Posterior cingulate gyrus (tissue), 11 donors: ENCODE measurements at regions not wholly inside any gene's neighbourhood (a gene's known extent, or its start where the extent isn't known, plus 50 kb on each side); places are given as distances from the start of the nearest gene placed in this dataset.

ENCODE experiments used
- DNase-seq, 10 donors: peaks; one replicate each; pipeline versions ENCODE4 v3.0.0 to v3.0.0-alpha.2; 2020 to 2021; ENCODE audit warnings: mixed read lengths in 3 of 10
- intact Hi-C: fragments of 100-400 bp; cut with DNase I; formaldehyde crosslinking; loops from one replicate; pipeline ENCODE4 v1.15.1; 2023

DNA sequence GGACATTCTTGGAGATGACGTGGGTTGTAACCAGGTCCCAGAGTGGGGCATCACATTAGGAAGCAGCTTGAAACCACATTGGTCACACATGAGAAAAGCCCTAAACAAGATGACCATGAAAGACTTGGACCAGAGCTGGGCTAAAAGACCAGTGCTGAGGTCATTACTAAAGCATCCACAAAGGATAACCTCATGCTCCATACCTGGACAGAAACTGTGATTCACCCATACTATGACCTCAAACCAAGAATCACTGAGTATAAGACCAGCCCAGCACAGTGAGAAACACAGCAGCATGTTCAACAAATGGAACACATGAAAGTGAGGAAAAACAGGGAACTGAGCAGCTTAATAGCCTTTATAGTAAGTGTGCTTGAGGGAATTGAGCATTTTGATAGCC, 635.5 kb upstream of the NETO1 start:
- no peak for DNase-seq
- intact Hi-C loops = no loop called here

DNA sequence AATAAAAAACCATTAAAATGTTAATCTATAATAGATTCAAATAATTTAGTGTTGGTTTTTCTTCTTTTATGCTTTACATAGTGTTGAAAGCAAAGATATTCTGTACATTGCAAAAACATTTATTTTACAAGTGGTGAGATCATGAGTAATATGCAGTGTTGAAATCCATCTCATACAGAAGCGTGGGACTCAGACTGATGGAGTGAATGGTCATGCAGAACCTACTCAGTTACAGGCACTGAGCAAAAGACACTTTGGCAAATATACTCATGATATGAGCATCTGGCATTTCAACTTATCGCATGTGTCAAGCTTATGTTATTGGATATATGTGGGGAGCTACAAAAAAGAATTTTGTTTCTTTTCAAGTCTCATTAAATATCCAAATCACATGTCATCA, 620.2 kb upstream of the NETO1 start:
- DNase-seq = no peak
- intact Hi-C loops = no loop called here

DNA sequence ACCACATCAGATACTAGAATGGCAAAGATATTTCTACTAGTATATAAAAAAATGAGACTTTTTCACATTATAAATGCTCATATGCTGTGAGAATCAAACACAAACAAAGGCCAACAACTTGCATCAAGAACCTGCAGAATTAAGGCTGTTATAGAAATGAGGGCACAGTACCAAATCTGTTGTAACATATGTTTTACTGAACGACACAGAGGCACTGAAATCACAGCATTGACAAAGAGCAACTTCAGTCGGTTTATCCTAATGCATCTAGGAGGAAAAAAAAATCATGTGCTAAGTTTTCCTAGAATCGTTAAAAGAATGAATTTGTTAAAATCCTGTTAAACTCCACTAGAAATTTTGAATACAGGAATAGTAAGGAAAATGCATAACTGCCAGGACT, 617.4 kb upstream of the NETO1 start:
- DNase-seq = no peak
- intact Hi-C loops = no loop called here

DNA sequence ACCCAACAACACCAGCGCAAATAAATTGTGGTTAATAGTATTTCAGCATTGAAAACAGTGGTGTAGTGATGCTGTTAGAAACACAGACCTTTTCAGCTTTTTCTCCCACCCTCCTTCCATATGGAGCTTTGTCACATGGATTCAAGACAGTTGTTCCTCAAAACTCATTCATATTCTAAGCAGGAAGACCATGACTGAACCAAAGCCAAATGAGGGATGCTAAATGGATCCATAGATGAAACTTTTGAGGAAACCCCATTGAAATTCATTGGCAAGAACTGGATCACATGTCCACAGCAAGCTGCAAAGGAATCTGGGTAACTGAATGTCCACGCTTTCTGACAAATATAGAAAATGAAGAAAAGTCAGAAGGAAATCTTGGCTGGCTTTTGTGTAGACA, 615.1 kb upstream of the NETO1 start:
- intact Hi-C loops = no loop called here
- DNase-seq = no peak

DNA sequence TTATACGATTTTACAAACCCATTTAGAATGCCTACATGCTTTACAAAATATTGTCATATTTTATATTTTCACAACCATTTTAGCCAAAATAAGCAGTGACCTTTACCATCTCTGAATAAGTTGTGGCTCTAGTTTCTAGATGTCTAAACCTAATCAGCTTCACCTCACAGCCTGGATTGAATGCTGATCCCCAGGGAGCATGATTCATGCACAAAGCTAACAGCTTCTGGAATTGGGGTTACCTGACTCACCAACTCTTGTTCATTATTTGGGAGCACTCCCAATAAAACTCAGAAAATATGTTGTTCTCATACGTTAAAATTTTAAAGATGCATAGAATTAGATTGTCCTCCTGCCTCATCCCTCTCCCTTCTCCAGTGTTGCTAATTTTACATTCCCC, 611.7 kb upstream of the NETO1 start:
- intact Hi-C loops = no loop called here
- DNase-seq = no peak

DNA sequence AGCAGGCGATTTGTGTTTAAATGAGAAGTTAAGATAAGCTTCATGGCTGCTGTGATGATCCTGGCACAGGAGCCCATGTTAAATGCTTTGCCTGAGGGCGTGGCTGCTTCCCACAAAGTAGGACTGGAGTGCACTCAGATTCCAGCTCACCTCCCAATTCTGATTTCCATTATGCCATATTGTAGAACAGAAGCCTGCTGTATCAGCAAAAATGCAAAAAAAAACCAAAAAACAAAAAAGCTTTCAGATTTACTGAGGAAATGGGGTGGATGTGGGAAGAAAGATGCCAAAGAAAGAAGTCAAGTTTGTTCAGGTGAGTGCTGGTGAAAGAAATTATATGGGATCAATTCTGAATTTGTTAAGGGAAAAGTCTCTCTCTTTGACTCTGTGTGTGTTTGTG, 610.4 kb upstream of the NETO1 start:
- DNase-seq = no peak
- intact Hi-C loops = no loop called here

DNA sequence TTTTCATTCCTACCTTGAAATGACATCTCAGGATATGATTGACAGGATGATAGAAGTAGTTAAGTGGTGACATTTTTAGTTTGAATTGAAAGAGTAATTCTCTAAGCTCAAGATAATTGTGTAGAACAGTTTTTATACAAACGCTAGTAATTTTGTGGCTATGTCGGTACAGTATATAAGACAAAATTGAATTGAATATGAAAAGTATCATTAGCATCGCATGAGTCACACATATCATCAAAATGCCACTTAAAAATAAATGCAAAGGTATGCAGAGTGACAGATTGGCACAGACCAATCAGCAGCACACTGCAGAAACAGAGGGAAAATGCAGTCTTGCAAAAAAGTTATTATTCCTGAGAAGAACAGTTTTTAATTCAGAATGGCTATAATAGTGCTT, 608.2 kb upstream of the NETO1 start:
- intact Hi-C loops = no loop called here

DNA sequence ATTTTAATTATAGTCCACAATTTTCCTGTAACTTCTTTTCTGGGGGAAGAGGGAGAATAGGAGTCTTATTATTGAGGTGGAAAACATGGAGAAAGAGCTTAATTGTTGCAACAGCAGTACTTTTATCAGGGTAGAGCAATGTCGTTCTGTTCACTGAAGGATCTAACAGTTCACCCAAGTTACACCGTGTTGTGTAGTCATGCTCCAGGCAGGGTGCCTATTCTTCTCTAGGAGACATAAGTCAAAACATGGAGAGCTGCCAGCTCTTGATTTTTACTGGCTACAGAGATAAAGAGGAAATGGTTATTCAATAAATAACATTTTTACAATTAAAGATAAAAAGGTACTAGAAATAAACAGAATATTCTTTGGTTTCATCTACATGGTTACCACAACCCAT, 594.3 kb upstream of the NETO1 start:
- intact Hi-C loops = no loop called here

More for the DNA sequence above, 608.2 kb upstream of the NETO1 start:
- no peak for DNase-seq

DNA sequence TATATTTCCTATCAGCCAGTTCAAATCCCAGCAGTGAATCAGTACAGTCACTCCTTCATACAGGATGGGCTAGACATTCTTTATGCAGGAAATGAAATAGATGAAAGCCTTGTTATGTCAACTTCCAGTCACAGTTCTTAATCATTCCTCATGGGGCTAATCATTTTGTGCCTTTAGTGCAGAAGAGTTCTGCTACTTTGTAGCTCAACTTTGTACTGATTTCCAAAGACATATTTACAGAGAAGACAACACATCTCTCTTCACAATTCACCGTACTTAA, 593.9 kb upstream of the NETO1 start:
- no peak for DNase-seq
- intact Hi-C loops = no loop called here

More for the DNA sequence above, 594.3 kb upstream of the NETO1 start:
- DNase-seq = no peak

DNA sequence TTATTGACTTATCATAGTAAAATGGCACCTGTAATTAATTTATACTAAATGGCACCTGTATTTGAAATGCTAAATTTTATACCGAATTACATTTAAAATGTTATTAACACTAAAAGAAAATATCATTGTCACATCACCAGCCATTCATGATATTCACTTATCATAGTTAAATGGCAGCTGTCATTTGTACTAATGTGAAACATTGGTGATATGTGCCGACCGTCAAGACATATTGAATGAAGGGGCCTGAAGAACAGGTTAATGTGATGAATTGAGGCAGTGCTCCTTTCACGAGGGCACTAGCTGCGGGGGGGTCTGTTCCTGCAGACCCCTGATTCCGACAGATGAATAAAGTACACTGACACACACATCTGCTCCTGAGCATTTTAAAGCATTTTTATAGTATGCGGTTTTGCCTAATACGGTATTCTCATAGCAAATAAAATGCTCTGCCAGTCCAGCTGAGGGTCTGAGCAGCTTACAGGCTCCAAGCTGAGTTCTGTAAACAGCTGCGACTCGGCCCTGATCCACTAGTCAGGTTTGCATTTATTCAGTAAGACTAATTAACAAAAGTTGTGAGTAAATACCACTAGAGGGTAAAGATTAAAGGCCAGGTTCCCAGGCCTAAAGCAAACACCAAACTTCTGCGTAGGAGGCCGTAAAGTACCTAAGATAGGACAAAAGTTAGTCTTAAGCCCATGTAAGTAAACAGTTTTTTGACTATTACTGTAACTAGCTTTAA, 593.4 kb upstream of the NETO1 start:
- intact Hi-C loops = no loop called here
- DNase-seq = no peak

DNA sequence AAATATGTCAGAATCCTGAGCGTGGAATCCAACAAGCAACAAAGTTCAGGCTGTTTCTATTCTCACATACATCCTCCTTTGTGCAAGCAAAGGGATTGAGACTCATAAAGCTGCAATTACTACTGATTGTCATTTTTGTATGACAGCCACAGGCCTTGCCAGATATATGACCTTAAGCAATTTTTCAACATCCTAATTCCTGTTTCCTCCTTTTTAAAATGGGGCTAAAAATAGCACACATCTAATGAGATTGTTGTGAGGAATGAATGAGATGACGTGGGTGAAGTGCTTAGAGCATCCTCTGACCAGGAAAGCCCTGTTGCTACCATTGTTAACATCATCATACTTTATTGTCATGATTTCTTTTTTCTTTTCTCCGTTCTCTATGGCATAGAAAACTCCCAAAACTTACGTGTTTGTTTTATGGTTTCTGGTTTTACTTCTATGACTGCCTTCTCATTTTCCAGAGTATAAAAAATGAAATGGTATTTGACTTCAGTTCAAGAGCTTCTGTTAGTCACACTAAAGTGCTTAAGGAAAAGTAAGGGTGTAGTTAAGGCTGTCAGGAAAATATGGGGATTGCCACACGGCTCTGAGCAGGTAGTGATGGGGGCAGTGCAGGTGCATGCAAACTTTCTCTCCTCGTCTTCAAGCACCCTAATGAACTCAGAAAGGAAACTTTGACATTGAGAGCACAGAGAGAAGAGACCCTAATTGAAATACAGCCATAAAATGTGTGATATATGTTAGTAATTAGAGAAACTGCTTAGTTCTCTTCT, 590.6 kb upstream of the NETO1 start:
- intact Hi-C loops = no loop called here
- DNase-seq = no peak

DNA sequence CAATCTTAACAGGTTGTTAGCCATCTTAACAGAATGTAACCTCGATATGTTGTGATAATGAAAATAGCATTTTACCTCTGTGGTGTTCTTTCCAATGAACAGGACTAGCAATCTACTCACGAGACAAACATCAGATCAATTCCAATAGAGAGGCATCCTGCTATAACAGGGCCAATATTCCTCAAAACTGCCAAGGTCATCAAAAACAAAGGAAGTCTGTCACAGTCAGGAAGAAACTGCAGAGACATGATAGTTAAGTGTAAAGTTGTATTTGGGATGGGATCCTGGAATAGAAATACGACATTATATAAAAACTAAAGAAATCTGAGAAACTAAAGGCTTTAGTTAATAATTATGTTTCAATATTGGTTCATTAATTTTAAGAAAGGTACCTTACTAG, 588.9 kb upstream of the NETO1 start:
- no peak for DNase-seq
- intact Hi-C loops = no loop called here

DNA sequence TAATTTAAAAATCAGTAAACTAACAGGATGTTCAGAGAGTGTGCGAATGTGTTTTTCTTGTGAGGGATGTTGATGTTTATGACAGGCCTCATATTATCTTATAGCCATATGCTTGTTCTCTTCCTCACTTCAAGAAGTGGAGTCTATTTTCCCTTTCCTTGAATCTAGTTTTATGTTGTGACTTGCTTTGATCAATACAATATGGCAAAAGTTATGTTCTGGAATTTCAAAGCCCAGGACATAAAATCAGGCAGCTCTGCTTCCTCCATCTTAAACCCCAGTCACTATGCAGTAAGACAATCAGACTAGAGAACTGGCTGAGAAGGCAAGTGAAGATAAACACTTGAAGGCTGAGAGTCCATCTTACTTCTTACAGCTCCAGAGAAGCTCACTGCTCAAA, 585.1 kb upstream of the NETO1 start:
- DNase-seq = no peak

DNA sequence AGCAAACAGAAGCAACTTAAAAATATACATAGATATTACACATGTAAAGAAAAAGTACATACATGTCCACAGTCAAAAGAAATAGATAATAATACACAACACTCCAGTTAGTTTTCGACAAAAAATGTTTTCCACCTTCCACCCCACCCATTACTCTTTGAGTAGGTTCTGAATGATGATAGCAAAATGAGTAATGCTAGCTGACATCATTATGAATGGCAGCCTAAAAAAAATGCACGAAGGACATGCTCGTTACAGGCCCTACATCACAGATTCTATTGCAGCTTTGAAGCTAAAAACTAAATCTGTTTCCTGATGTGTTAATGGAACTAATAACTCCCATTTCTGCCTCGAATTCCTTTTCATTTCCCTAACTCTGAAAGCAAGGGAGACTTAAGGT, 578.7 kb upstream of the NETO1 start:
- DNase-seq = no peak
- intact Hi-C loops = no loop called here

More for the DNA sequence above, 585.1 kb upstream of the NETO1 start:
- intact Hi-C loops = no loop called here

DNA sequence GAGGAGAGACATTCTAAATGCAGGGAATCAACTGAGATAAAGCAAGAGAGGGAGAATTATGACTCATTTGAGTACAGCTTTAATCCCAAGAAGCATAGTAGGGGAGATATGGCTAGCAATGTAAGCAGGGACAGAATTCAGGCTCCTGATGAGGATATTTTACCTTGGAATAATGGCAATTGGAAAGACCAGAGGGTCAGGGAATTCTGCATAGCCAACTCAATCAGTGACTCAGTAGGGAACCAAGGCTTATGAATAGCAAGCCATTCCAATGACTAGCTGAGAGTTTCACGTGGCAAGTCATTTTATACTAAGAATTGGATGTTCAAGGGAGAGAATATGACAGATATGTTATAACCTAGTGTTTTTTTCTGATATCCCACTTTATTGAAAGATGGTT, 563.8 kb upstream of the NETO1 start:
- DNase-seq = no peak
- intact Hi-C loops = no loop called here

DNA sequence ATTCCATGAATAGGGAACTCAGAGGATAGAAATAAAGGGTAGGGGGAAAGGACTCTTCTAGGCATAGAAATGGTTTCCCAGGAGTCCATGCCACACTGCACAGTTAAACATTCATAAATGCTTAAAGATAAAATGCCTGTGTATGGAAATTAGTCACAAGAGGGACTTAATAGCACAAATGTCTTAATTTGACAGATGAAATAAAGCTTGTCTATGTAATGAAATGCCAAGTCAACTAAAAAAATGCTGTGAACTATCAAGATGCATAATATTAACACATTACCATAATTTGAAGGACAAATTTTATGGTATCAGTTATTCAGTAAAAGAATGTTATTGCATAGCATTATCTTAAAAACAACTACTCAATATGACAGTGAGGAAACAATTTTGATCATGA, 553.2 kb upstream of the NETO1 start:
- intact Hi-C loops = no loop called here
- no peak for DNase-seq

DNA sequence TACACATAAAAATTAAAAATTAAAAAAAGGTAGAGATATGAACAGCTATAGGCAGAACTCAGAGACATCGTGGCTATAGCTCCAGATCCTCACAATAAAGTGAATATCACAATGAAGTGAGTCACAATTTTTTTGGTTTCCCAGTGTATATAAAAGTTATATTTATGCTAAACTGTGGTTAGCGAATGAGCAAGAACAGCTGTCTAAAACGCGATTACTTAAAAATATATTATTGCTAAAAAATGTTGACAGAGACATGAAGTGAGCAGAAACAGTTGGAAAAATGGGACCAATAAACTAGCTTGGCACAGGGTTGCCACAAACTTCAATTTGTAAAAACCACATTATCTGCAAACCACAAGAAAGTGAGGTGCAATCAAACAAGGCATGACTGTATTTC, 551.7 kb upstream of the NETO1 start:
- intact Hi-C loops = no loop called here
- no peak for DNase-seq

DNA sequence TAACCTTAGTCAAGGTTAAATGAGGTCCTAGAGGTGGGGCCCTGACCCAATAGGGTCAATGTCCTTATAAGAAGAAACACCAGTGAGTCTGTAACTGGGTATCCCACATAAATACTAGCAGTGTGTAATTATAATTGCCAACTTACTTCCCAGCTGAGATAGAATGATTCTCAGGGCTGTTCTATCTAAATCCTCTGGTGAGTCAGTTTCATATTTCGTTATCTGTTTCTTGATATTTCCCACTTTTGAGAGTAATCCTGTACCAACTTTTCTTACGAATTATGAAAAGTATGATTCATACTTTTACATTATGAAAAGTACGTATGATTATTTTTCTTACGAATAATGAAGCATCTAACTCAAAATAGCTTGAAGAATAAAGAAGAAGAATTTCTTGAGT, 546.8 kb upstream of the NETO1 start:
- DNase-seq = no peak
- intact Hi-C loops = no loop called here

DNA sequence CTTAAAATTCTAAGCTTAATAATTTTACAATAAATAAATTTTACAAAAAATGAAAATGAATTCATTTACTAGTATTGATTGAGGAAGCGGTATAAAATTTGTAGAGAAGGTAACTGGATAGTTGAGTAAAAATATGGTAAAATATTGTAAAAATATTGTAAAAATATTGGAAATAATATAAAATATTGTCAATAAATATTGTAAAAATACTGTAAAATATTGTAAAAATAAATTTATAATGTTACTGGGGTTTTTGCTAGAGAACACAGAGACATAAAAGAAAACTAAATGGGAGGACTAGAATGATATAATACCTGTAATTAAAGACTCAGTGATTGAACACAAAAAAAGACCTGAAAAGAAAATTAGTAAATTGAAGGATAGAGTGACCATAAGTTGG, 546.3 kb upstream of the NETO1 start:
- no peak for DNase-seq
- intact Hi-C loops = no loop called here

DNA sequence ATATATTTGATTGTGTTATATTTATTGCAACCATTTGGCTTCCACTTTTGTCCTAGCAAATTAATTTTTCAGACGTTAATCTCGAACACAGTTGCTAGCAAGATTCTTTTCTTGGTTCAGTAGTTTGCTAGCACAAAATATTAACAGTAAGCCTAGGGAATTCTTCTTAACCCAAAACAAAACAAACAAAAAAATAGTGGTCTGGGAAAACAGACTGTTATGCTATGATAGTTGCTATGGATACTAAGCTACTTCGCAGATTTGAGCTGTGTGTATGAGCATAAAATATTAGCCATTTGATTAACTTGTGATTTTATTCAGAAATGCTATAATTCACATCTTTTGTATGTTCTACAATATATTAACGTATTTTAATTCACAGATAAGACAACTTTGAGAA, 541.5 kb upstream of the NETO1 start:
- no peak for DNase-seq
- intact Hi-C loops = no loop called here

DNA sequence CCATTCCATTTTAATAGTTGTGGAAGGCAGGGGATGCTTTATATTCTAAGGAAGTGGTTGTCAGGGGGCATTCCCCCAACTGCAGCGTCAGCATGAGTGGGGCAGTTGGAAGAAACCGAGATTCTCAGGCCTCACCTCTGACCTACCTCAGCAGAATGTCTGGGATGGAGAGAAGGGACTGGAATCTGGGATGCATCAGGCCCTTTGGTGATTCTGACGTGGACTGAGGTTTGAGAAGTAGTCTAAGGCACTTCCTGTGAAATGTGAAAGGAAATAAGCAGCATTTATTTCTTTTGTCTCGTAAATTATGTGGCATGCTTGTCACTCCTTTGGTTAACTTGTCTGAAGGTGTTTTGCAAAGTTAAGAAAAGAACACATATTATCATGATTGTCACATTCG, 540.7 kb upstream of the NETO1 start:
- no peak for DNase-seq
- intact Hi-C loops = no loop called here

DNA sequence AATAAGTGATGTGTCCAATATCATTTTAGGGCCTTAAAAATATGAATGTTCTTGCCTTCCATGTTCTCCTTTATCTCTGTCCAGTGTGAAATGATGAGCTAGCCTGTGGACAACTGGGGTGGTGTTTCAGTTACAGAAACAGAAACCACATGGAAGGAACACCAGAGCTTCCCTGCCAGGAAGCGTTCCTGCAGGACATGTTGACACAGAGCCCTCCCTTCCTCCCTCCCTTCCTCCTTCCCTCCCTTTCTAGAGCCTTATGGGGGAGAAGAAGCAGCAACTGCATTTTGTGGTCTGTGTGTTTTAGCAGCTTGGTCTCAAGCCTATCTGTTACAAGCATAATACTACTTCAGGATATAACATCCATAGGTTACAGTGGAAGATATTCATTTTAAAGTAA, 539.7 kb upstream of the NETO1 start:
- no peak for DNase-seq

DNA sequence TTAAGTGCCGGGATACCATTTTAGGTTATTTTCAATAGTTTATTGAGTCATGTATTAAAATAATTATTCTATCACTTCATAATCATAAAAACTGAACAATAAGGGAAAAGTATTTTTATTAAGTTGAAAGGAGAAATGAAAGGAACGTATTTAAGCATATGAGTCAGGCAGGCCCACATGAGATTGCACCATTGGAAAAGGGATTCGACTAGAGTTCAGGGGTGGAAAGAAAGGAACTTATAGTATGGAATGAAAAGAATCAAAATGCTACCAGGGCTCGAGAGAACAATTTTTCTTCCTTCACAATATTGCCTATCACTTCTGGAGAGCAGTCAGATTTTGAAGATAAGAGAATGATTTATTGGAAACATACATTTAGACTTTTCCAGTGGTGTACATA, 516.5 kb upstream of the NETO1 start:
- intact Hi-C loops = no loop called here

More for the DNA sequence above, 539.7 kb upstream of the NETO1 start:
- intact Hi-C loops = no loop called here

More for the DNA sequence above, 516.5 kb upstream of the NETO1 start:
- no peak for DNase-seq
